Stomach (tissue), 4 donors: ENCODE measurements at regions not wholly inside any gene's neighbourhood (a gene's known extent, or its start where the extent isn't known, plus 50 kb on each side); places are given as distances from the start of the nearest gene placed in this dataset.
"Not testable (repeated sequence)": the region's sequence is repeated elsewhere in the genome, so short reads cannot be mapped to it uniquely, and the experiment has no call there.

ENCODE experiments used
- CTCF ChIP-seq, 7 experiments: fragments of 450-650 bp in 4 of 7; fragments of 200-600 bp in 3 of 7; sonication (generic) in 3 of 7; IDR thresholded peaks; one replicate each; pipeline ENCODE4 v1.5.1; 2016 to 2019; ENCODE audit warnings: antibody characterized with exemption in 7 of 7, control low read depth in 2 of 7, mild to moderate bottlenecking in 1 of 7
- EP300 ChIP-seq: sonication (generic); formaldehyde crosslinking; IDR thresholded peaks from one replicate; pipeline ENCODE4 v1.6.1; 2017; ENCODE audit warnings: antibody characterized with exemption
- POLR2A ChIP-seq, 4 donors: fragments of 450-650 bp; IDR thresholded peaks; one replicate each; pipeline ENCODE4 v1.6.1; 2016; ENCODE audit warnings: antibody characterized with exemption in 4 of 4, control low read depth in 2 of 4, mild to moderate bottlenecking in 1 of 4, moderate library complexity in 1 of 4
- POLR2AphosphoS5 ChIP-seq, 3 donors: sonication (generic); formaldehyde crosslinking; IDR thresholded peaks; one replicate each; pipeline ENCODE4 v1.6.1; 2016; ENCODE audit warnings: antibody characterized with exemption in 3 of 3

- TF ChIP-seq POLR2A (IDR thresholded peaks at IDR 0.05); CTCF (IDR thresholded peaks at IDR 0.05); POLR2AphosphoS5 (IDR thresholded peaks at IDR 0.05); EP300: not testable (repeated sequence)
These were observed 140.4 kb downstream of the FHIP1A start for GRCh38 chr4:151549378-151549777.
